GM12874 (cell line): ENCODE measurements at regions not wholly inside any gene's neighbourhood (a gene's known extent, or its start where the extent isn't known, plus 50 kb on each side); places are given as distances from the start of the nearest gene placed in this dataset.

Experiments used
- CTCF ChIP-seq: IDR thresholded peaks from 2 replicates; pipeline ENCODE4 v1.5.1; 2011; ENCODE audit warnings: low read depth, mild to moderate bottlenecking, control low read depth, low read length, moderate library complexity; ENCODE audit not compliant: insufficient read depth

DNA sequence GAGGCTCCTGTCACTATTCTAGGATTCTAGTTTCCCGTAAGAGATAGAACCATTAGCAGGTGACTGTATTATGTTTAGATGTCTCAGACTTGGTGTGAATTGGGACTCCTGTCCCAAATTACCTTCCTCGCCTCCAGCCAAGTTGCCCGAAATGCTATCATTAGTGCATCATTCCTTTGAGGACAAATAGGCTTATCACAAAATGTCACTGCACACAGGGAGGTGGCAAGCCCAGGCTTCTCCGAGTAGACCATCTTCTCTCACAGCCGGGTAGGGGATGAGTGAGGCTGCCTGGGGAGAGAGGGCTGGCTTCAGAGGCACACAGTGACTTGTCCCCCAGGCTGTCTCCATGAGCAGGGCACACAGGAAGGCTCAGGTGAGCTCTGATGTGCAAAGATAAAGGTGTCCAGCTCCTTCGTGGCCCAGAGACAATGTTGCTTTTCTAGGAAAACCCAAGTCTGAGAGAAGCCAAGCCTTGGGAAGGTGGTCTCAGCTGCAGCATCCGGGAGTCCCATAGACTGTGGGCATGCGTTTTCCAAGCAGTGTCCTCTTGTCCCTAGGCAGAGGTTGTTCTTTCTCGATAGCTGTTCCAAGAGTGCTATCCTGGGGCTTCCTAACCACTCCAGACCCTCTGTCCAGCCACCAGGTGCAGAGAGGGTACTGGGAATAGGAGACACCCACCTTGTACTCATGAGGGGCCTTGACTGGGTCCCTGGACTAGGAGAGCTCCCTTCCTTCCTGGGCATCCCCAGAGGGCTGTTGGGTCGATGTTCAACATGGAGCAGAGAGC, 163.1 kb upstream of the TSHZ3 start:
- no peak for TF ChIP-seq CTCF

GRCh38 chr19:31513841-31514240, 164.6 kb upstream of the TSHZ3 start:
- TF ChIP-seq CTCF, result no peak

GRCh38 chr19:31515931-31516330, 166.7 kb upstream of the TSHZ3 start:
- no peak for TF ChIP-seq CTCF

GRCh38 chr19:31516756-31517155, 167.5 kb upstream of the TSHZ3 start:
- TF ChIP-seq CTCF, result no peak

DNA sequence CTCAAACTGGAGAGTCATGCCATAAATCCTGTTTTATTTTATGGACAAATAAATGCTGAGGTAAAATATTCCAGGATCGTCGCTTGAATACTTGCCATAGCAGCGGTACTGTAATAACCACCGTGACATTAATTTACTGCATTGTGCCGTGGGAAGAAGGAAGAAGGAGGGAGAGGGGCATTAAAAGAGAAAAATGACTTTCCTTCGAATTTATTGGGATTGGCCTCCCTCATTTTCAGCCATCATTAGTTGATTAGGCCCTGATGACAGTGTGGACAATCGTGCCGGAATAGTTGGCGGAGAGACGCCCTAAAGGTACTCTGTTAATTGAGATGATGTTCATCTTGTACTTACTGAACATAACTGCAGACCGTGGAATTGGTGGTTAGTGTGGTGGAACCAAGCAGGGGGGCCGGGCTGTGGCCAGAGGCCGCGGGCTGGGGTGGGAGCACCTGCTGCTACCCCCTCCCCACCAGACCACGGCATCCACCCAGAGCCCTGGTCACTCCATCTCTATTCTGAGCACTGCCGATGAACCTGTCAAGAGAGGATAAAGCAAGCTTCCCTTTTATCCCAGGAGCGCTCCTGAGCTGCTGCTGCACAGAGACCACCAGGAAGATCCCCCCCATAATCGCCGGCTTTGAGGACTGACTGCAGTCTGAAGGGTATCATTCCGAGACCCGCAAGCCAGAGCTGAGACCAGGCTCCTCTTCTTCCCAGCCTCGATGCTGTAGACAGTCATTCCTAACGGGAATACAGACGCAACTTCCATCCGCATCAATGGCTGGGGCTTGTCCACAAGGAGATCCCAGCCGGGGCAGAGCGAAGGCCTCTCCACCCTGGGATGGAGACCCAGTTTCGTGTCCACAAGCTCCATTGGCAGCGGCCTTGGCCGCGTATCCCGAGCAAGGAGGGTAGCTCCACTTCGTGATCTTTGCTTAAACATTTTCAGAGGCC, 168.3 kb upstream of the TSHZ3 start:
- TF ChIP-seq CTCF, result no peak

DNA sequence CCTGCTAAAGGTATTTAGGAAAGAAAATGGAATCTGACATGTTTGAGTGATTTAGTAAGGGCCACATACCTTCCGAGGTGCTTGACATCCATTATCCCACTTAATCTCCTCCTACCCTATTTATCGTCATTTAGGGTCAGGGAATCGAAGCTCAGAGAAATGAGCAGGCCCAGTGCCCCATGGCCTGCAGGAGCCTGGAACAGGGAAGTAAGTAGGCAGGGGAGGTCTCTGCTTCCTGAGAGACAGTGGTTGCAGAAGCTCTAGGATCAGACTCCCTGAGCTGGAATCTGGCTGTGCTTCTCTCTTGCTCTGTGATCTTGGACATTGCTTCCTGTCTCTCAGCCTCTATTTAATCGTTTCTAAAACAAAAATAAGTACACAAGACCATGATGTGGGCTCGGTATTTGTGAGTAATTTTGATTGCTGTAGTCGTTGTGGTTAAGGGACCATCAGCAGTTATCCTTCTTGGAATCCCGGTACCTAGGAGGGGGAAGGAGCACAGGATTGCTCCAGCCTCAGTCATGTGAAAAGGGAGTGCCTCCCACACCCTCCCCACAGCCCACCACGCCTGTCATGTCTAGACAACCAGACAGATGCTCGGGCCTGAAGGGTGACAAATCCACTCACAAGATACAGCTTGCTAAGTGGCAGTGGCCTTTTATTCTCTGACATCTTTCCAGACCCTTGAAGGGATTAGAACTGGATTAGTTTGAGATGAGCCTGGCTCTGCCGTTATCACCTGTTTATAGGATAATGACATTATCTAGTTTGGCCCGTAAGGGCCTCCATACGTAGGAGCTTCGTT, 169.2 kb upstream of the TSHZ3 start:
- TF ChIP-seq CTCF, result no peak

- TF ChIP-seq CTCF, result no peak
Measured at GRCh38 chr19:31519256-31519655, 170.0 kb upstream of the TSHZ3 start.
